Forelimb muscle (tissue), 1 donor: ENCODE measurements at regions not wholly inside any gene's neighbourhood (a gene's known extent, or its start where the extent isn't known, plus 50 kb on each side); places are given as distances from the start of the nearest gene placed in this dataset.
"Not testable (repeated sequence)": the region's sequence is repeated elsewhere in the genome, so short reads cannot be mapped to it uniquely, and the experiment has no call there.

ENCODE experiments used
- DNase-seq: peaks from one replicate; pipeline ENCODE4 v3.0.0-alpha.2; 2013; ENCODE audit warnings: low read depth

DNA sequence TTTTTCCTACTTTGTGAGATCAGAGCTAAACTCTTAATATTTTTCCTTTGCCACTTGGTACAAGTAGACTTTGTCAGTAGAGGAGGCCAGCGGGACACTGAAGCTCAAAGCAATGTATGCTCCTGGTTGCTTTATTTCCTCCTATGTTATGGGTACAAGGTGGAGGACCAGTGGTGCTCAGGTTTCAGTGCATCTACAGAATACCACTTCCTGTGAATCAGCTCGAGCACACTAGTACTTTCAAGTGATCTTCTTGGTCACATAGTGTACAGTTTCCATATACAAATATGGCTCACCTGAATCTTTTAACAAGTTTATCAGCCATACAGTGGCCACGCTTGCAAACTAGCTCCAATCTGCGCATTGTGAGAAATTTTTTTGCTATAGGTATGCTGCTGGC is 1674.8 kb upstream of the TMEFF2 start:
- no peak for DNase-seq

DNA sequence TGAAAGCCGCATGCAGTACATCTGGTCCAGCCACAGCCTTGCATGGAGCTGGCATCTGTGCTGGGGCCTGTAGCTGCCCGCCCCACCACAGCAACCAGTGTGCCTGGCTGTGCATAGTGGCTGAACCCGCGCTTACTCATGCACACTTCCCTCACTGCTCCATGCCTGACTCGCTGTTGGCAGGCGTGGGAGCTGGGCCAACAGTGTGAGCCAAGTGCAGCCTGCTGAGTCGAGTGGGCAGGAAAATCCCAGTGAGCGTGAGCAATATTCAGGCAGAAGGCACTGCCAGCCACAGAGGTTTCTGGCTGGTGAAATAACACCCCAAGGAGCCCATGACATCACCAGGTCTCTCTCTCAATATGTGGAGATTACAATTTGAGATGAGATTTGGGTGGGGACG is 1674.1 kb upstream of the TMEFF2 start:
- DNase-seq: no peak

DNA sequence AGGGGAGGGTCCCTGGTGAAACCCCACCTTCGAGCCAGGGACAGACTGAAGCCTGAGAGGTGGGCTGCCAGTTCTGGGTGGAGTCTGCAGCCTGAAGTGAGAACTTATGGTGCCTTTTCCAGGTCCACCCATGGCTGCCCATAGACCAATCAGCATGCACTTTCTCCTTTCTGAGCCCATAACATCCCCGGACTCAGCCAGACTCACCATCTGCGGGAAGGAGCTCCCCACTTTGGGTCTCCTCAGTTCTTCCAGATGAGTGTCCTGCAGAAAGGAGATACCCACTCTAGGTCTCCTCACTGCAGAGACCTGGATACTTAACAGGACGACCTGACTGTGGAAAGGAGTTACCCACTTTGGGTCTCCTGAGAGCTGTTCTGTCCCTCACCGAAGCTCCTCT is 1673.4 kb upstream of the TMEFF2 start:
- no peak for DNase-seq

DNA sequence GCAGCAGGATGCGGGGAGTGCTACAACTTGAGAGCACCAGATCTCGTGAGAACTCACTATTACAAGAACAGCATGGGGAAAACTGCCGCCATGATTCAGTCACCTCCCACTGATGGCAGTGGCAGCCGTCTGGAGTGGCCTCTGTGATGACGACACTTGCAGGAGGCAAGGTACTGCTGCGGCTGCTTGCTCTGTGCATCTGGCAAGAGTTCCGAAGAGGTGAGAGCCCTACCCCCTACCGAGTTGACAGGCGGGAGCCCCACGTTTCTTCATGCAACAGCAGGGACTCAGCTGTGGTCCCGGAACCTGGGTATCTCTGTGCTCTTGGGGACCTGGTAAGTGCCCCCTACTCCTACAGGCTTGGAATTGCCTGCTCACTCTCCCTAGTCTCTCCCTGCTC is 1672.7 kb upstream of the TMEFF2 start:
- DNase-seq: no peak

DNA sequence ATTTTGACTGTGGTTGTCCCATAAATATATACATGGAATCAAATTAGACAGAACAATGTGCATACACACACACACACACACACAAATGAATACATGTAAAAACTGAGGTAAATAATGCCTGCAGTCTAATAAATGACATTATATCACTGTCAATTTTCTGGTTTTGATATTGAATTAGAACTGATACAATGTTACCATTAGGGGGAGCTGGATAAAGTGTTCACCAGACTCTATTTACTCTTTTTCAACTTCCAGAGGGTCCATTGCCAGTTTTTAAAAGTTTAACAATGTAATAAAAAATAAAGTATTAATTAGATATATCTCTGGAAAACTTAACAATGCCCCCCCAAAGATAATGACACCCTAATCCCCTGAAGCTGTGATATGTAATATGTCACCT is 1666.8 kb upstream of the TMEFF2 start:
- DNase-seq: no peak

DNA sequence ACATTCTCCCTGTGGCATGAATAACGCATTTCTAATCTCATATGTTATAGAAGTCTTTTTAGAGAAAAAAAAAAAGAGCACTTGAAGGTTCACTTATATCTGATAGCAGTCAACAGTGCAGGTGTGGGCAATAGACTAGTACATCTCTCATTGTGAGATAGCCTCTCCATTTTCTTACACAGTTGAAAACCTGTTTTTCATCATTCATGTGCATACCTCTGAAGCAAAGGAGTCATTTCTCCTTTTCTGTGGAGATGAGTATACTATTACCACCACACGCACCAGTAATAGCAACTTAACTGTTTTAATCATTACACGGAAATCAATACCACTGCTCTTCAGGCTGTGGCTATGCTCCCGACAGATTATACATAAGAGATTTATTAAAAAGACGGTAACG is 1653.3 kb upstream of the TMEFF2 start:
- DNase-seq: no peak

DNA sequence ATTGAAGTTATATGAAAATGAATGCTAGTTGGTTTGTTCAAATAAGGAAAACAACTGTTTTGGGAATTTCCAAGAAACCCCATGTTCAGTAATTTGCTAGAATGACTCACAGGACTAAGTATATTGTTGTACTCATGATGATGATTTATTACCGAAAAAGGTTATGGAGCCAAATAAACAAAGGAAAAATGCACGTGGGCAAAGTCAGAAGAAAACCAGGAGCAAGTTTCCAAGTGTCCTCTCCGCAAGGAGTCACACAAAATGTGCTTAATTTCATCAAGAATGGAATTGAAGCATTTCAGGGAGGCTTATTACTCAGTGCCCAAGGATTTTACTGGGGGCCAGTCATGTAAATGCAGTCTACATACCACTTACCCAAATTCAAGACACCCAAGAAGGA is 1652.4 kb upstream of the TMEFF2 start:
- DNase-seq: no peak

DNA sequence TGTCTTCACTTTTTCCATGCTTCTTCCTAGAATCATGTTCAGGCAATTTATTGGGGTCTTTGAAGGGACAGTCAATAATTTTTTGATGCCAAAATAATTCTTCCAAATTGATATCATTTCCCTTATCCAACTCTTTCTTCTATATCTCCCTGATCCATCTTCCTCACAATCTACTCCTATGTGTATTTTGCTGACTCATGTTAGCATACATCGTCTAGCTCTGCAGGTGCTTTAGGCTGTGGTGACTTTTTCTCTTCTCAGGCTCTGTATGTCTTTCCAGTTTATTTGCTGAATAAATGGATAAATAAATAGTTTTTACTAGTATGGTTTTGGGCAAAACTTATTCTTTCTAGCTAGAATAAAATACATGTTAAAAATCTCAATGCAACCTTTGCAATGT is 1650.9 kb upstream of the TMEFF2 start:
- no peak for DNase-seq

DNA sequence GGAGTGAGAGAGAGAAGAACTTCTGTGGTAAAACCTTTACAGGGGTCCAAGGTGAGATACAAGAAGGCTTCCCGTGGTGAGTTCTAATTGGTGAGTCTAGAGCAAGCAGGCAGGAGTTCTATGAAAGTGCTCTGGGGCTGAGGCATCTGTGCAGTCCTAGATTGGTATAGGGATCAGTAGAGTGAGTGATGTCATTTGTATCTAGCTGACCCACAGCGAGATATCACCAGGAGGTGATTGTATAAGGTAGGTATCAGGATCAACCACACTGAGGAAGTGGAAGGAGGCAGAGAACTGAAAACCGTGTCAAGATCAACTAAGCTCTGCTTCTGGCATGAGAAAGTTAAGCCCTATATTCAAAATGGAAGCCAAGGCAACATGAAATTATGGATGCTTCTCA is 1648.9 kb upstream of the TMEFF2 start:
- no peak for DNase-seq

DNA sequence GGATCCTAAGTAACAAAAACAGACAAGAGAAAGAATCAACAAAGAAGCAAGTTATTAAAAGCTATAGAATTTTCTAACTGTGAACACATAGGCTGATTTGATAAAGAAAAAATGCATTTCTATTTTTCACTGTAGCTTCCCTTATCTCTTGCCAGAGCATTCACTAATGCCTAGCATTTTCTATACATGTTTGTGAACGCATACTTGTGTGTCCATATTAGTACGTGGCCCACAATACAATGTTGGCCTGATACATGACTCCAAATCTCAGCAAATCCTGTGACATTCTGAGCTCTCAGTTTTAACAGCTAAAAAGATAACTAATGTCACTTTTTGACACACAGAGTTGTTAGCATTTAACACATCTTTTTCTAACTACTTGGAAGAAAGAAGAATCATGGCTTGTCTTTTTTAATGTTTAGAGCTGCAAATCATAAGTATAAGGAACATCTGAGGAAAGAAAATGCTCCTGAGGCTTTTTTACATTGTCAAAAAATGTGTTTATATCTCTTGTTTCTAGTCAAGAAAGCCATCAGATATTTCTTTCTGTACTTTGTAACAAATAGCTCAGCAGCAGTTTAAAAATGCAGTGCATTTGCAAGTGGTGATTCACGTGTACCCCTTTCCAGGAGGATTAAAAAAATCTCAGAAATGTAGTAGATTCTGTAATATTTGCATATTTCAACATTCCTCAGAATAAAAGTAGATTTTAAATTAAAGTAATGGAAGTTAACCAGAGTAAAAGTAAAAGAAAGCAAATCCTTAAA is 1646.8 kb upstream of the TMEFF2 start:
- no peak for DNase-seq

DNA sequence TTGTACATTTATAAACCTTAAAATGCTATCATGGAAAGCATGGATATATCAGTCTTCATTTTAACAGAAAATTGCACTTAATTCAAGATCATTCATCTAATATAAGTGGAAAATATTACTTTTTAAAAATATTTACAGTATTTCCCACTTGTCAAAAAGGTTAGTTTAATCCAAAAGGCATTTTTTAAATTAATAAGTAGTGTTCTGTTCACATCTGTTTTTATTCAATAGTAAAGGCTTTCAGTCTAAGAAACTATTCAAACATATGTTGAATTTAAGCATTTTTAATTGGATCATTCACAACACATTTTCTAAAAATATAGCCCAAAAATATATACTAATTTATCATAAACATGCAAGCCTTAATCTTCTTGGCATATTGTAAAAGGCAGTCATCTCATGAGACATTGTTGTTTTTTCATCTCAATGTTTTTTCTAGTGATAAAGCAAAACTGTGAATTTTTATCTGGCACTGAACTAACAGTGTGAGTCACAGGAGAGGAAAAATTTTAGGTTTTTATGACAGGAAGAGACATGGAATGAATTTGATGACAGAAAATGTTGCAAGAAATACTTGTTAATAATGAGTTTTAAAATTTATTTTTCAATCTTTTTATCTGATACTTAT is 1642.5 kb upstream of the TMEFF2 start:
- DNase-seq: no peak

DNA sequence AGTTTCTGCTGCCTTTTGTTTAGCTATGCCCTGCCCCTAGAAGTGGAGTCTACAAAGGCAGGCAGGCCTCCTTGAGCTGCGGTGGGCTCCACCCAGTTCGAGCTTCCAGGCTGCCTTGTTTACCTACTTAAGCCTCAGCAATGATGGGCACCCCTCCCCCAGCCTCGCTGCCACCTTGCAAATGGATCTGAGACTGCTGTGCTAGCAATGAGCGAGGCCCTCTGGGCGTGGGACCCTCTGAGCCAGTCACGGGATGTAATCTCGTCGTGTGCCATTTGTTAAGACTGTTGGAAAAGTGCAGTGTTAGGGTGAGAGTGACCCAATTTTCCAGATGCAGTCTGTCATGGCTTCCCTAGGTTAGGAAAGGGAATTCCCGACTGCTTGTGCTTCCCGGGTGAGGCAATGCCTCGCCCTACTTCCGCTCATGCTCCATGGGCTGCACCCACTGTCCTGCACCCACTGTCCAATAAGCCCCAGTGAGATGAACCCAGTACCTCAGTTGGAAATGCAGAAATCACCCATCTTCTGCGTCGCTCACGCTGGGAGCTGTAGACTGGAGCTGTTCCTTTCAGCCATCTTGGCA is 1641.8 kb upstream of the TMEFF2 start:
- DNase-seq: not testable (repeated sequence)

DNA sequence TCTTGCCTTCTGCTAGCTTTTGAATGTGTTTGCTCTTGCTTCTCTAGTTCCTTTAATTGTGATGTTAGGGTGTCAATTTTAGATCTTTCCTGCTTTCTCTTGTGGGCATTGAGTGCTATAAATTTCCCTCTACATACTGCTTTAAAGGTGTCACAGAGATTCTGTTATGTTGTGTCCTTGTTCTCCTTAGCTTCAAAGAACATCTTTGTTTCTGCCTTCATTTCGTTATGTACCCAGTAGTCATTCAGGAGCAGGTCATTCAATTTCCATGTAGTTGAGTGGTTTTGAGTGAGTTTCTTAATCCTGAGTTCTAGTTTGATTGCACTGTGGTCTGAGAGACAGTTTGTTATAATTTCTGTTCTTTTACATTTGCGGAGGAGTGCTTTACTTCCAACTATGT is 1639.2 kb upstream of the TMEFF2 start:
- DNase-seq: not testable (repeated sequence)

DNA sequence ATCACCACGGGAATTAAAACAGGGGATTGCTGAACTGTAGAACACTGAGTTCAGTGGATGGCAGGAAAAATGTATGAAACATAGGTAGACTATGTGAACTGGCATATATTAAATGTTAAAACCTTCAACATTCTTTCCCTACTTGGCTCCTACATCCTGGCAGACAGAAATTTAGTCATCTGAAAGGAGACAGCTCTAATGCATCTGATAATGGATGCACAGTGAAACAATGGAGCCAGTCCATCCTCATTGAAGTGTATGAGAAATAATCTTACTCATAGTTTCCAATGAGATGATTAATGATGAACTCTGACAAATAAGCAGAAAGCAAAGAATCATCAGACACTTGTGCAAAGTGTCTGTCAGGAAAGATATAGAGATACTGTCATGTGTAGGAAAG is 1629.7 kb upstream of the TMEFF2 start:
- DNase-seq: no peak

DNA sequence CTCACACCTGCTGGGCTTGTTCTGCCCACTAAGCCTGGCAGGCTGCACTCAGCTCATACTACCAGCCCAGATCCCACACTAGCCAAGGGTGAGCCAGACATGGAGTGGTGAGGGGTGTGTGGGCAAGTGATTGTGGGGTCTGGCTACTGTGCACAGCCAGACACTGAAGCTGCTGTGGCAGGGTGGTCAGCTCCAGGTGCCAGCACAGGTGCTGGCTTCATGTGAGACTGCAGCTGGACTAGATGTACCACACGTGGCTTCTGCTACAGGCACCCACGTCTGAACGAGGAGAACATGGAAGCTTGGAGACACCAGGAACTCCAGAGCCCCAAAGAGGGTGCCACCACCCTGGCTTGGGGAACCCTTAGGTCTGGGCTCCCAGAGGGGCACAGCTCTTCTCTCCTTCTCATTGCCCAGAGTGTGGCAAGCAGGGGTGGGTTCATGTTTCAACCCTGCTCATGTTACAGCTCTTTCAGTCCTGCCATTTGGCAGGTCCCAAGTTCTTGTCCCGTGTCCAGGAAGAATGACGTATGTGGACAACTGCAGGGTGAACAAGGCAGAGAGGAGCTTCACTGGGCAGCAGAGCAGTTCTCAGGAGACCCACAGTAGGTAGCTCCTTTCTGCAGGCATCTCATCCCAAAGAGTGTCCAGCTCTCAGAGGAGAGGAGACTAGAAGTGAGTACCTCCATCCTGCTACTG is 1624.2 kb upstream of the TMEFF2 start:
- DNase-seq: no peak

DNA sequence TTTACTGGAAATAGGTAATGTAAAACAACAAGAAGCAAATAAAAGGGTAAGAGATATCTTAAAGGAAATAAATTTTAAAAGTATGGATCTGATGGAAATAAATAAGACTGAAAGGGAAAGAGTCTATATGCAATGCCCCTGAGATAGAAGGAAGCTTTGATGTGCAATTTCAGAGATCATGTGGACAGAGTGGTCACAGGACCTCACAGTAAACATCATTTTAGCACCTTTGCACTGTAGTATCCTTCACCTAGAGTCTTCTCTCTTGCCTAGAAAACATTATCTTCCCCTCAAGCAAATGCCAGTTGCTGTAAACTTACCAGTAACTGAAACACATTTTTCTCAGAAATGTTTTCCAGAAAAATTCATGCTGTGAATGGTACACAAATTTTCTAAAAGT is 1621.3 kb upstream of the TMEFF2 start:
- DNase-seq: no peak

DNA sequence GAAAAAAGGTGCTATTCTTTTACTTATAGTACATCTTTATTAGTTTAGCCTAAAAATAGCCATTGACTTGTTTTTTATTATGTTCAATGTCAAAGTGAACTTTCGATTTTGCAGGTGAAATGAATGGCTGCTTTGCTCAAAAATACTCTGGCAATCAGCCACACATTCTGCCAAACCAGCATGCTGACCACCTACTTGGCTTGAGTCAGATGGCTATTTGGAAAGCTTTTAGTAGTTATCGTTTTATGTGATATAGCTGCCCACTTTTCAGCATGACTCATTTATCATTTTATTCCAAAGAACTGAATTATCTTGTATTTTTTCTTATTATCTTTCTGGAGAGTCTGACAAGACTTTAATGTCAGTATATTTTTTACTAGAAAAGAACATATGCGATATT is 1615.8 kb upstream of the TMEFF2 start:
- no peak for DNase-seq

DNA sequence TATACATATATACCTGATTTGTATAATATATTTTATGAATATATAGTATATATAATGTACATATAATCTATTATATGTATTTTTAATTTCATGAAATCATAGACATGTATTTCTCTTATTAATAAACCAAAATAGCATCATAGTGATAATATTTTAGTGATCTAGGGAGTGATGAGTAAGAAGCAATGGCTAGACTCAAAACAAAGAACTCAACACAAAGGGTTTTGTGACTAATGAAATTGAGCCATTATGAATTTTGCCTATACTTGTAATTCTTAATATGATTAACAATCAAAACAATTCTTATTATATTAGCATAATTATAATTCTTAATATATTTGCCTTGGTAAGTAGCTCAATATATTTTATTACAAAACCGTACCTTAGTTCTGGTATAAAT is 1614.1 kb upstream of the TMEFF2 start:
- DNase-seq: no peak

DNA sequence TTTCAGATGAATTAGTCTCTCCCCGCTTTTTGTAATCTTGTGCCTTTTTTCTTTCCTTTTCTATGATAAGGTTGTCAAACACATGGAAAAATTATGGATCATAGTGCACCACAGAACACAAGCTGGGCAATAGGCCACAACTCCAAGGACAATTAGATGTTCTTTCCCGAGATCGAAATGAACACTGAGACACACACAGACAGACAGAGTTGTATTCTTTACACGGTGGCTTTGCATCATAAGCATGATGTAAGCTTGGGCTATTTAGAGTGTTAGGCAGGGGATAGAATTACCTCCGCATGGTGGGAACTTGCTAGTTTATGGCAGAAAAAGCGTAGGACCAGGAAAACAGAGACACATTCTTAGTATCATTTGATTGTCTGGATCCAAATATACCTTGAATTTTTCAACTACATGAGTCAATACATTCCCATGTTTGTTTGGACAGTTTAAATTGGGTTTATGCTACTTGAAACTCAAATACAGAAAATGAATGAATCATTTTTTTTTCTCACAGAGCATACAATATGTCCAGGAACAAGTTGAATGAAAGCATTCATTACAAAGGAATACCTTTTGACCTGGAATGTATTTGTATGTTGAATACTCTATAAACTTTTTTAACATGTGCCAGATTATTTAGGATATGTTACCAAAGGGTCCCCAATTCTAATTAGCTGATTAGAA is 1611.5 kb upstream of the TMEFF2 start:
- no peak for DNase-seq

DNA sequence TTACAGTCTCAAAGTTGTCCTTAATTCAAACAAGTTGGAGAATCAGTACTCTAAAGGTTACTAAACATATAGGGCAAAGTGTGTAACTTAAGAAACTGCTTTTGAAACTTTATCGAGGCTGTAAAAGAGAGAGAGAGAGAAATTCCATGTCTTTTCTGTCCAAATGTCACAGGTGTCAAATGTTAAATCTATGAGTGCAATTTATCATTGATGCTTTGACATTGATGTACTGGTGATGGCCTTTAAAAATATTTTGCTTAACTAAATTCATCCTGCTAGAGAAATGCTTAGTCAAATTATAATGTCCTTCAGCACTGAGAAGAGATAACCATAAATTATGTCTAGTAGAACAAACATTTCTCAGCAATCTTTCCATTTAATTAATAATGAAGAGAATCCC is 1602.1 kb upstream of the TMEFF2 start:
- DNase-seq: no peak

DNA sequence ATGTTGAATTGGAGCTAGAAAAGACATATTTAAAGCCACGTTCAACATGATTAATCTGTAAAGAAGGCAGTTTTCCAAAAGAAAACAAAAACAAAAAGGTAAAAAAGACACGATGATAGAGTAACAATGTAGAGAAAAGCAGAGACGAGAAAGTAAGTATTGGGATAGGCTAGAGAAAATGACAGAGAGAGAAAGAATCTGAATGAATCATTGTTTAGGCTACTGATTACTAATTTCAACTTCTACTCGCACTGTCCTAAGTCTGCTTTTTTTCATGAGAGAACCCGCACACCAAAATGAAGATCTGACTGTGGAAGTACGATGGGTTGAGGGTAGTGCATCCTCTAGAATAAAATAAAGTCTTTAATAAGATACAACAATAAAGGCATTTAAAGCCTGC is 1599.2 kb upstream of the TMEFF2 start:
- DNase-seq: no peak

DNA sequence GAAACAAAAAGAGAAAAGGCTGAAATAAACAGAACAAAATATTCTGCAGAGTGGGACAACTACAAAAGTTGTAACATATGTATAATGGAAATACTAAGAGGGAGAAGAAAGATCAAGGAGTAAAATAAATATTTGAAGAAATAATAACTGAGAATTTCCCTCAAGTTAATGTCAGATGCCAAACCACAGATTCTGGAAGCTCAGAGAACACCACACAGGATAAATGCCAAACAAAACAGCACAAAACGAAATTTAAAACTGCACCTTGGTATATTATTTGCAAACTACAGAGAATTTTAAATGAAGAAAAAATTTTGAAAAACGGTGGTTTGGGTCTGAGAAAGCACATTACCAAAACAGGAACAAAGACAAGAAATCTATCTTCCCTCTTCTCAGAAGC is 1588.9 kb upstream of the TMEFF2 start:
- no peak for DNase-seq
